Spleen (tissue), 7 donors: ENCODE measurements at regions not wholly inside any gene's neighbourhood (a gene's known extent, or its start where the extent isn't known, plus 50 kb on each side); places are given as distances from the start of the nearest gene placed in this dataset.

Experiments
- POLR2A ChIP-seq, 3 donors: fragments of 450-650 bp; IDR thresholded peaks; one replicate each; pipeline ENCODE4 v1.5.1; 2017; ENCODE audit warnings: antibody characterized with exemption in 3 of 3, mild to moderate bottlenecking in 1 of 3
- POLR2AphosphoS5 ChIP-seq, 3 donors: sonication (generic); formaldehyde crosslinking; IDR thresholded peaks; one replicate each; pipeline ENCODE4 v1.5.1; 2017; ENCODE audit warnings: antibody characterized with exemption in 3 of 3
- TF ChIP-seq, protein P1 (sequence below), 11 experiments: fragments of 200-600 bp in 7 of 11; fragments of 450-650 bp in 4 of 11; sonication (generic) in 4 of 11; IDR thresholded peaks in 8 of 11; conservative IDR thresholded peaks in 3 of 11; 1 replicate in 7 of 11; 2 replicates in 4 of 11; pipeline versions ENCODE4 v1.4.0 to v1.8.0; 2016 to 2021; ENCODE audit warnings: antibody characterized with exemption in 11 of 11, inconsistent platforms in 4 of 11, mild to moderate bottlenecking in 1 of 11
- donor health status: DM: no; HTN: no; CAD: no; lungs with moderate emphysema.
- donor health status: DM: no; HTN: no; CAD: no.
- donor health status: DM: no; HTN: no; CAD: no.

DNA sequence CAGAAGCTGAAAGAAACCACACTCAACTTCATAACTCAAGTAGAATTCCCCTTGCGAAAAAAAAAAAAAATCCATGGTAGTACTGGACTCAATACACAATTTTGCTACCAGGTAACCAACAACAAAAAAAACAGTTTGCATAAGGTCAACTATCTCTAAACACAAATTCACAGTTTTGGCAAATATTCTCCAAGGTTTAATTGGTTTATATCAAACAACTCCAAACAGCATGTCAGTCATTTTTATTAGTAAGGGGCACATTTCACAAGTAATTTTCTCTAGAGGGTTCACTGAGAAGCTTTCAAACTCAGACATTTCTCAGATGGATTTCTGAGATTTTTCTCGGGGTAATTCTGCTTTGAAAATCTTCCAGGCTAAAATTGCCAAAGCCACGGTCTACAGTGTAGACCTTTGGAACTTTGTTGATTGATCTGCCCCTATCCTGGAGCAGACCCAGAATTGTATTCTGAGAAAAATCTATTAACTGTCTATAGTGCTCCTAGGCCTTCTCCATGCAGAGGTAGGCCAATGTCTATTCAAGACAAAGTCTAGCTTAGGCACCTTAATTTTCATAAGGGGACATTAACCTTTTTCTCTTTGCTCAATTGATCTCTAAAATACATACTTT, 73.7 kb upstream of the NFKB1 start:
- TF ChIP-seq POLR2A (IDR thresholded peaks at IDR 0.05) (no peak), POLR2AphosphoS5 (IDR thresholded peaks at IDR 0.05) (no peak)
- TF ChIP-seq, protein P1, sequence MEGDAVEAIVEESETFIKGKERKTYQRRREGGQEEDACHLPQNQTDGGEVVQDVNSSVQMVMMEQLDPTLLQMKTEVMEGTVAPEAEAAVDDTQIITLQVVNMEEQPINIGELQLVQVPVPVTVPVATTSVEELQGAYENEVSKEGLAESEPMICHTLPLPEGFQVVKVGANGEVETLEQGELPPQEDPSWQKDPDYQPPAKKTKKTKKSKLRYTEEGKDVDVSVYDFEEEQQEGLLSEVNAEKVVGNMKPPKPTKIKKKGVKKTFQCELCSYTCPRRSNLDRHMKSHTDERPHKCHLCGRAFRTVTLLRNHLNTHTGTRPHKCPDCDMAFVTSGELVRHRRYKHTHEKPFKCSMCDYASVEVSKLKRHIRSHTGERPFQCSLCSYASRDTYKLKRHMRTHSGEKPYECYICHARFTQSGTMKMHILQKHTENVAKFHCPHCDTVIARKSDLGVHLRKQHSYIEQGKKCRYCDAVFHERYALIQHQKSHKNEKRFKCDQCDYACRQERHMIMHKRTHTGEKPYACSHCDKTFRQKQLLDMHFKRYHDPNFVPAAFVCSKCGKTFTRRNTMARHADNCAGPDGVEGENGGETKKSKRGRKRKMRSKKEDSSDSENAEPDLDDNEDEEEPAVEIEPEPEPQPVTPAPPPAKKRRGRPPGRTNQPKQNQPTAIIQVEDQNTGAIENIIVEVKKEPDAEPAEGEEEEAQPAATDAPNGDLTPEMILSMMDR (IDR thresholded peaks at IDR 0.05 in 8 of 11, conservative IDR thresholded peaks at IDR 0.05 in 3 of 11) = no peak
